DND-41 (cell line): ENCODE measurements at regions not wholly inside any gene's neighbourhood (a gene's known extent, or its start where the extent isn't known, plus 50 kb on each side); places are given as distances from the start of the nearest gene placed in this dataset.

Source experiments
- ATAC-seq: fragments of 200-7000 bp; cut with Tn5 transposase; 3 replicates; pipeline ENCODE4 v1.9.1; 2021; ENCODE audit warnings: low read depth; ENCODE audit not compliant: insufficient read depth
- DNase-seq: peaks from one replicate; pipeline ENCODE4 v3.0.0-alpha.2; 2020
- H2AFZ ChIP-seq: 2 replicates; pipeline ENCODE4 v1.6.0; 2012; ENCODE audit warnings: low read depth, low read length
- H3K27ac ChIP-seq: 2 replicates; pipeline ENCODE4 v1.5.1; 2012; ENCODE audit warnings: low read length, inconsistent platforms
- H3K27me3 ChIP-seq: fragments of 200-600 bp; sonication (generic); 2 replicates; pipeline ENCODE4 v1.6.0; 2012; ENCODE audit warnings: low read length, mild to moderate bottlenecking, inconsistent platforms; ENCODE audit not compliant: insufficient read depth, poor library complexity
- H3K36me3 ChIP-seq: 2 replicates; pipeline ENCODE4 v1.5.1; 2012; ENCODE audit warnings: low read length, inconsistent platforms; ENCODE audit not compliant: insufficient read depth
- H3K4me1 ChIP-seq: 2 replicates; pipeline ENCODE4 v1.5.1; 2012; ENCODE audit warnings: mild to moderate bottlenecking, low read length; ENCODE audit not compliant: insufficient read depth
- H3K4me2 ChIP-seq: 2 replicates; pipeline ENCODE4 v1.6.0; 2012; ENCODE audit warnings: mild to moderate bottlenecking, moderate library complexity, low read length, inconsistent platforms; ENCODE audit not compliant: insufficient read depth
- H3K4me3 ChIP-seq, 2 experiments: fragments of 200-600 bp in 1 of 2; shearing (Covaris generic) in 1 of 2; 2 replicates each; pipeline ENCODE4 v1.5.1; 2012 to 2016; ENCODE audit warnings: inconsistent platforms in 2 of 2, low read length in 2 of 2, mild to moderate bottlenecking in 2 of 2, low read depth in 1 of 2, moderate library complexity in 1 of 2
- H3K79me2 ChIP-seq: 2 replicates; pipeline ENCODE4 v1.6.0; 2012; ENCODE audit warnings: low read length, inconsistent platforms; ENCODE audit not compliant: insufficient read depth
- H3K9ac ChIP-seq: 2 replicates; pipeline ENCODE4 v1.6.0; 2012; ENCODE audit warnings: low read depth, mild to moderate bottlenecking, inconsistent platforms, low read length, moderate library complexity
- H3K9me3 ChIP-seq: 2 replicates; pipeline ENCODE4 v1.5.1; 2012; ENCODE audit warnings: low read length, moderate library complexity, mild to moderate bottlenecking, inconsistent platforms; ENCODE audit not compliant: insufficient read depth, severe bottlenecking
- H4K20me1 ChIP-seq: 2 replicates; pipeline ENCODE4 v1.6.0; 2012; ENCODE audit warnings: low read length; ENCODE audit not compliant: insufficient read depth
- CTCF ChIP-seq: IDR thresholded peaks from 2 replicates; pipeline ENCODE4 v1.5.1; 2012; ENCODE audit warnings: borderline replicate concordance, low read length, moderate library complexity, mild to moderate bottlenecking; ENCODE audit not compliant: poor library complexity, severe bottlenecking; ENCODE audit errors: extremely low read depth
- EZH2 ChIP-seq: IDR thresholded peaks from 3 replicates; pipeline ENCODE4 v1.6.1; 2012; ENCODE audit warnings: borderline replicate concordance, low read depth, mild to moderate bottlenecking, moderate library complexity, low read length, inconsistent platforms; ENCODE audit not compliant: severe bottlenecking

DNA sequence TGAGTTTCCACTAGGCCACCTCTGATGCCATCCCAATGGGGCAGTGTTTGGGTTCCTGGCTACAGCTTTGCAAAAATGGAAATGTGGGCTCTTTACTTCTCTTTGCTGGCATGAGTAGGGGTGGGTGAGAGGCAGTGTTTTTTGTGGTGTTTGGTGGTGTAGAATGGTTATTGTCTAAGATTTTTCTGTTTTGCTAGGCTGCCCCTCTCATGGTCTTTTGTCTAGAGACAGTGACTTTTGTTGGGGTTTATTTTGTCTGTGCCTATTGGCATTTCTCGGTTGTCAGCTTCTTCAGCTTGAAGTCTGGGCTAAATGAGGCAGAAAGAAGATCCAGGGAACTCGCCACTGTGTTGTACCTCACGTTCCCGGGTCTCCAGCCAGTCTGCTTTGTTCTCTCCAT lies 112.1 kb downstream of the CENPF start:
- no peak for TF ChIP-seq EZH2
- no peak for TF ChIP-seq CTCF
- no peaks in the 10 kb centered on the region for H3K36me3 ChIP-seq
- no peak overlapping the region for H3K4me2 ChIP-seq
- no peak overlapping the region for H3K4me3 ChIP-seq
- H3K4me1 ChIP-seq, result no peaks in the 10 kb centered on the region
- H3K27me3 ChIP-seq, result no peaks in the 10 kb centered on the region
- H3K79me2 ChIP-seq, result no peaks in the 10 kb centered on the region
- DNase-seq, result no peak
- H3K9me3 ChIP-seq, result no peaks in the 10 kb centered on the region
- H2AFZ ChIP-seq, result no peak overlapping the region
- H4K20me1 ChIP-seq, result no peaks in the 10 kb centered on the region
- no peak overlapping the region for H3K27ac ChIP-seq
- no peak for ATAC-seq
- H3K9ac ChIP-seq, result no peak overlapping the region

DNA sequence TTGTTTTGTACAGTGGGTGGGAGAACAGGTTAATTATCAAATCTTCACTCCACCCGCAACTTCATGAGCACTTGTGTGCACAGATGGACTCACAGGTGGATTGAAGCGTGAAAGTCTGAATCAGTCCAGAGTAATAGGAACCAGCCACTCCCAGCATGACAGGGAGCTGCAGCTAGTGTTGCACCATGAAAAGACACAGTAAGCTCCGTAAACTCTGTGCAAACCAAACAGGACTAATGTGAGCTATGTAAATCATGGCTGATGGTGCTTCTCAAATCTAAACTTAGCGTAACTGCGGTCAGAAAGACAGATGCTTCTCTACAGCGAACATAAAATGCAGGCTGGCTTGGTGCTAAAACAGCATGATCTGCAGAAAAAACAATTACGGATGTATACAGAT lies 114.4 kb downstream of the CENPF start:
- Histone ChIP-seq H3K9me3 (no peaks in the 10 kb centered on the region), H3K79me2 (no peaks in the 10 kb centered on the region), H3K27me3 (no peaks in the 10 kb centered on the region), H3K9ac (no peak overlapping the region), H2AFZ (no peak overlapping the region), H3K4me3 (no peak overlapping the region), H3K36me3 (no peaks in the 10 kb centered on the region), H3K27ac (no peak overlapping the region), H3K4me1 (no peaks in the 10 kb centered on the region), H4K20me1 (no peaks in the 10 kb centered on the region), H3K4me2 (no peak overlapping the region)
- ATAC-seq, result no peak
- no peak for TF ChIP-seq EZH2
- no peak for TF ChIP-seq CTCF
- DNase-seq, result no peak

GRCh38 chr1:214718724-214719123 lies 115.7 kb downstream of the CENPF start:
- H3K4me2 ChIP-seq, result no peak overlapping the region
- H3K79me2 ChIP-seq, result no peaks in the 10 kb centered on the region
- H3K4me1 ChIP-seq, result no peaks in the 10 kb centered on the region
- no peaks in the 10 kb centered on the region for H3K36me3 ChIP-seq
- TF ChIP-seq EZH2 (no peak), CTCF (no peak)
- no peaks in the 10 kb centered on the region for H3K27me3 ChIP-seq
- H2AFZ ChIP-seq, result no peak overlapping the region
- no peak overlapping the region for H3K27ac ChIP-seq
- DNase-seq (no peak), ATAC-seq (no peak)
- no peak overlapping the region for H3K9ac ChIP-seq
- H4K20me1 ChIP-seq, result no peaks in the 10 kb centered on the region
- H3K4me3 ChIP-seq, result no peak overlapping the region
- H3K9me3 ChIP-seq, result no peaks in the 10 kb centered on the region

GRCh38 chr1:214719207-214719606 lies 116.2 kb downstream of the CENPF start:
- no peak for DNase-seq
- Histone ChIP-seq H4K20me1 (no peaks in the 10 kb centered on the region), H3K4me2 (no peak overlapping the region), H3K9me3 (no peaks in the 10 kb centered on the region), H3K36me3 (no peaks in the 10 kb centered on the region), H3K4me1 (no peaks in the 10 kb centered on the region), H2AFZ (no peak overlapping the region), H3K27ac (no peak overlapping the region), H3K9ac (no peak overlapping the region), H3K4me3 (no peak overlapping the region), H3K27me3 (no peaks in the 10 kb centered on the region), H3K79me2 (no peaks in the 10 kb centered on the region)
- ATAC-seq, result no peak
- TF ChIP-seq CTCF (no peak), EZH2 (no peak)
